ENCODE measurements at regions not wholly inside any gene's neighbourhood (a gene's known extent, or its start where the extent isn't known, plus 50 kb on each side); places are given as distances from the start of the nearest gene placed in this dataset.

DNA sequence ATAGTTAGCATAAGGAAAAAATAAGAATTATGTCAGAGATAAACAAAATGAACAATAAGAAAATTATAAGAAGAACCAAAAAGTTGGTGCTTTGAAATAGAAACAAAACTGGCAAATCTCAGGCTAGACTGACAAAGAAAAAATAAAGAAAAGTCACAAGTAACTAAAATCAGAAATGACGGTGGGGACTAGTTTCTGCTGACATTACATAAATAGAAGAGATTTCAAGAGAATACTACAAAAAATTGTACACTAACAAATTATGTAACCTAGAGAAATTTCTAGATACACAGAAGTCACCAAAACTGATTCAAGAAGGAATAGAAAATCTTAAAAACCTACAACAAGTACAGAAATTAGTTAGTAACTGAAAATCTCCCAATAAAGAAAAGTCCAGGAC lies 355.6 kb upstream of the SGCG start:
- TF ChIP-seq, protein P1, sequence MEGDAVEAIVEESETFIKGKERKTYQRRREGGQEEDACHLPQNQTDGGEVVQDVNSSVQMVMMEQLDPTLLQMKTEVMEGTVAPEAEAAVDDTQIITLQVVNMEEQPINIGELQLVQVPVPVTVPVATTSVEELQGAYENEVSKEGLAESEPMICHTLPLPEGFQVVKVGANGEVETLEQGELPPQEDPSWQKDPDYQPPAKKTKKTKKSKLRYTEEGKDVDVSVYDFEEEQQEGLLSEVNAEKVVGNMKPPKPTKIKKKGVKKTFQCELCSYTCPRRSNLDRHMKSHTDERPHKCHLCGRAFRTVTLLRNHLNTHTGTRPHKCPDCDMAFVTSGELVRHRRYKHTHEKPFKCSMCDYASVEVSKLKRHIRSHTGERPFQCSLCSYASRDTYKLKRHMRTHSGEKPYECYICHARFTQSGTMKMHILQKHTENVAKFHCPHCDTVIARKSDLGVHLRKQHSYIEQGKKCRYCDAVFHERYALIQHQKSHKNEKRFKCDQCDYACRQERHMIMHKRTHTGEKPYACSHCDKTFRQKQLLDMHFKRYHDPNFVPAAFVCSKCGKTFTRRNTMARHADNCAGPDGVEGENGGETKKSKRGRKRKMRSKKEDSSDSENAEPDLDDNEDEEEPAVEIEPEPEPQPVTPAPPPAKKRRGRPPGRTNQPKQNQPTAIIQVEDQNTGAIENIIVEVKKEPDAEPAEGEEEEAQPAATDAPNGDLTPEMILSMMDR (conservative IDR thresholded peaks at IDR 0.05) = no peak
- no peak for TF ChIP-seq EZH2 (IDR thresholded peaks at IDR 0.05; ENCODE audit: low read depth)
